GM18861 (cell line): ENCODE measurements at regions not wholly inside any gene's neighbourhood (a gene's known extent, or its start where the extent isn't known, plus 50 kb on each side); places are given as distances from the start of the nearest gene placed in this dataset.

Experiments
- ATAC-seq: cut with Tn5 transposase; IDR thresholded peaks from one replicate; pipeline ENCODE4 v1.9.1; 2021; ENCODE audit not compliant: unreplicated experiment

DNA sequence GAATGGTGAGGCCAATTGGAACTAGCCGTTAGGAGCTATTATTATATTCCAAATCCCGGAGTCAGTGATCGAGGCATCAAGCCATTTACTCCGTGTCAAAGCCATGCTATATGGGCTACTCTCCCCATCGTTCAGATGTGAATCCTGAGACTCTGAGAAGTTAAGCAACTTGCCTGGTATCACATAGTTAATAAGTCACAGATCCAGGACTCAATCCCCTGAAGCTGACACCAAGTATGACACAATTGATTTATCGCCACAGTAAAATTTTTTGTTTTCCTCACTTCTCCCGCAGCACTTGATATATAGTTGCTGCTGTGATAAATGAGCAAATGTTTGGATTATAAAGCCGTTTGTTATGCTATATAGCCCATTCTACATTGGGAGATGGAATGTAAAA, 50.8 kb upstream of the TSHZ2 start:
- ATAC-seq, result no peak

DNA sequence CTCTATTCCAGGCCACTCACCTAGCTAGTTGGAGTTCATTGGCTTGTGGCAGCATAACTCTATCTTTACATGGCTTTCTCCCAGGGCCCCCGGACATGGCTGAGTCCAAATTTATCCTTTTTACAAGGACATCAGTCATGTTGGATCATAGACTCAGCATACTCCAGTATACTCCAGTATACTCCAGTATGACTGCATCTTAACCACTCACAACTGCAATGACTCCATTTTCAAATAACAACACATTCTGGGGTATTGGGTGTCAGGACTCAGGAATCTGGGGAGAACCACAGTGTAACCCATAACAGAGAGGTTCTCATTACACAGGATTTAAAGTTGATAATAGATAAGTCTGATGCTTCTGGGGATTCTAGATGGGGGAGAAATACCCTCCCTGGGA, 53.8 kb upstream of the TSHZ2 start:
- no peak for ATAC-seq

DNA sequence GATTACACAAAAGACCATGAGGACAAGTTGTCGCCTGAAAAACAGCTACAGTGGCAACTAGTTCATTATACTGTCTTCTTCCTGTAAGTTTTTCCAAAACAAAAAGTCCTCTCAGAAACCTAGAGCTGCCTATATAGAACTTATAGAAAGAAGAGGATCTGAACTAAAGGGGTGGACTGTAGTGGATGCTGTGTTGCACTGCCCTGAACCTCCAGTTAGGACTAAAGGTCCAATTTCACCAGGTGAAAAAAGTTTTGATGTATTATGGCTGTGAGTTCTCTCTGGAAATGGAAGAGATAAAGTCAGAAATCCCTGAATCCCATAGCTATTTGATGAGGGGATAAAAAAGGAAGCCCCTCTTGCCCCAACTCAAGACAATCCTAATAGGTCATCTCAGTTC, 56.6 kb upstream of the TSHZ2 start:
- no peak for ATAC-seq

DNA sequence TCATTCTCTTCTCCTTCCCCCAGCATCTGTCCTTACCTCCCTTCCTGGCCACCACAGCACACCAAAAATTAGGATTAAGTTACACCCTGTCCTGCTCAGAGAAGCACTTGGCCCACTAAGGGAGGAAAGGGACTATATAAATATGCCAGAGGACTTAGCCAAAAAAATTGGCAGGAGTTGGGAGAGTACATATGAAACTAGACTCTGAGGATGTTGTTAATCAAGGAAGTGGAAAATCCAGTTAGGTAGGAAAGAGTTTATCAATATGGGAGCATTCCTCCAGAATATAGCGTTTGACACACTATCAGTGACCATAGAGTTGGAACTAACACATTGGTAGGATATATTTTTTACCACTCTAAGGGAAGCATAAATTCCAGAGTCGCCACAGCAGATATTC, 57.3 kb upstream of the TSHZ2 start:
- ATAC-seq, result no peak

DNA sequence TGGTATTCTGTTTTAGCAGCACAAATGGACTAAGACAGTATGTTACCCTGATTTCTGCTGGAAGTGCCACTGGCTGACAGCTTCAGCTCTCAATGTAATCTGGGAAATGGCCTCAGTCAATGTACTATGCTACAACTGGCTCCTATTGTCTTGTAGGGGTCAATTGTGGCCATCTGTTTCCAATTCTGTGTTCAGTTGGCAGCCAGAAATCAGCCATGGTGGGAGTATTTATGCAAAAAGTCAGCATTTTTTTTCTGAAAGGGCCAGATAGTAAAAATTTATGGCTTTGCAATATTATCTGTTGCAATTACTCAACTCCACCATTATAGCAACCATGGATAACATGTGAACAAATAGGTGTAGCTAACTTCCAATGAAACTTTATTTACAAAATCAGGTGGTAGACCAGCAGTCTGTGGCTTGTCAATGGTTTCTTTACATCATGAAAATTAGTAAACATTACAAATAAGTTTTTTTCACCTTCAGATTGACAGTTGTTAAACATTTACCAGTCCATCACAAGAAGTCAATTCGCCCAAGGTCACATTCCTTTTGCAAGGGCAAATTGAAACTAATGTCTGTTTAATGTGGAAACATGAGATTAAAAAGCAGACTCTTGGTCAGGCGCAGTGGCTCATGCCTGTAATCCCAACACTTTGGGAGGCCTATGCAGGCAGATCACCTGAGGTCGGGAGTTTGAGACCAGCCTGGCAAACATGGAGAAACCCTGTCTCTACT, 58.3 kb upstream of the TSHZ2 start:
- no peak for ATAC-seq

DNA sequence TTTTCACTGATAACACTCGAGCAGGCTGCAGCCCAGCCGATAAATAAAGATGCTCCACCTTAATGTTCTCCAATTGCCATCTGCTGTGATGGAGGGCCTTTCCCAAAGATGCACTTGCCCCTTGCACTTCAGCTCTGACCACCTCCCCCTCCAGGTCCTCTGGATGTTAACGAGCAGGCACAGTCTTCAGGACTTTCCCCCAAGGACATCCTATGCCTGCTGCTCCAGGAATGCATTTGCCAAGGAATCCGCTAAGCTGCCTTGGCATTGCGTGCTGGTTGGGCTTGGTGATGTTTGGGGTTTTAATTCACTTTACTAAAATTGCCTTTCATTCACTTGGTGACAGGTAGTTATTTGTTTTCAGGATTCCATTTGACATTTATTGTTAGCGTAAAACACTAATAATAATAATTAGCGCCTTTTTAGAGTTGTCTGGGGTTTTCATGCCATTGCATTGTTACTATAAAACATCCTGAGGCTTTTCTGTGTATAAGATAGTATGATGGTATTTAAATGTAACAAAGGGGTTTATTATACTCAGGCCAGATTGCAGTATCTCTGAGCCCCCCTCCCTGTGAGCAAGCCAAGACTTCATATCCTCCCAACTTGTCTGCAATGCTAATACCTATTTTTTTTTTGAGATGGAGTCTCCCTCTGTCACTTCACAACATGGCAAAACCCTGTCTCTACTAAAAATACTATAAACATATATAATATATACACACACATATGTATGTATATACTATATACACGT, 66.7 kb upstream of the TSHZ2 start:
- no peak for ATAC-seq

DNA sequence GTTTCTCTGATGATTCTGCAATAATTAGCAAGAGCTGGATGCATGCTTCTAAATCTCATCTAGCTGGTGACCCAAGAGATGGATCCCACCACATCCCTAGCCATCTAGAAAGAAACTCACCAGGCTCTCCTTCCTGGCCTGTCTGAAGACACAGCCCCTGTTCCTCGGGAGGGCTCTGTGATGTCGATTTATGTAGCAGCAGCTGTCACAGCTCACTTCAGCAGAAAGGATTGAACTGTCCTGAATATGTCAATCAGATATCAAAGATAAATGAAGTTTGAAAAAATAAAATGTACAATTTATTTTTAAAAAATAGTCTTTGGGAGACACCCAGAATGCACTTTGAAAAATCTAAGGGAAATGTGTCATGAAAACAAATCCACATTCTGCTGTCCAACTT, 67.3 kb upstream of the TSHZ2 start:
- ATAC-seq, result no peak

DNA sequence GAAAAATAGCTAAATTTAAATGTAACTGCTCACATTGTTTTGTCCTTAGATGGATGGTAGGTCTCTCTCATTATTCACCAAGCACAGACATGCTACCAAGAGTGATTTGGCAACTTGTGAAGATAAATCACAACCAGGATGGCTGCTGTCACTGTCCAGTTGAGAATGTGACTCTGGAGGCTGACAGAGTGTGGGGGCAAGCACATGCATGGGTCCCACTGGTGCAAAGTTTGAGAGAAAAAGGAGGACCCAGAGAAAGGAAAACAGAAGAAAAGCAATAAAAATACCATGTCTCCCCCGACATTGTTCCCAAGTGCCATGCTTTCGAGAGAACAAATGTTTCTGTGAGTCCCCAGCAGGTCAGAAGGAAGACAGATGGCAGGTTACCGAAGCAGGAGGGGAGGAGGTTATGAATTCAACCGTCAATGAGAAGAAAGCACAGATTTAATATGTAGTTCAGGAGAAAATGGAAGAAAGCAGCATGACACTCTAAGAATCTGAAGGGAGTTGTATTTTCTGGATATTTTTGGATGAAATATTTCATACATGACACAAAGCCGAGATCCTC, 73.0 kb upstream of the TSHZ2 start:
- no peak for ATAC-seq

DNA sequence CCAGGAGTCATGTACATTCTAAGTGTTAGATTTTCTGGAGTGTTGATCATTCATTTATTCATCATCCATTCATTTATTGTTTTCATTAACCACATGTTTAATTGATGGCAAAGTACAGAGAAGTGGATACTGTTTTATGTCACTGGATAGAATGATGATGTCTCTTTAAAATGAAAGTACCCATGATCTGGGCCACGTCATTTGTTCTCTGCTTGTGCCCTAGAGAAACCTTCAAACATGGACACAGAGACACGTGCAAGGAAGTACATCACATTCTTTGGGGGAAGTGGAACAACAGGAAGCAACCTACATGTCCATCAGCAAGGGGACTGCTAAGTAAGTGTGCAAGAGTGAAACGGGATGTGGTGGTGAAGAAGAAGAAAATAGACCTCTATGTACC, 75.8 kb upstream of the TSHZ2 start:
- no peak for ATAC-seq

DNA sequence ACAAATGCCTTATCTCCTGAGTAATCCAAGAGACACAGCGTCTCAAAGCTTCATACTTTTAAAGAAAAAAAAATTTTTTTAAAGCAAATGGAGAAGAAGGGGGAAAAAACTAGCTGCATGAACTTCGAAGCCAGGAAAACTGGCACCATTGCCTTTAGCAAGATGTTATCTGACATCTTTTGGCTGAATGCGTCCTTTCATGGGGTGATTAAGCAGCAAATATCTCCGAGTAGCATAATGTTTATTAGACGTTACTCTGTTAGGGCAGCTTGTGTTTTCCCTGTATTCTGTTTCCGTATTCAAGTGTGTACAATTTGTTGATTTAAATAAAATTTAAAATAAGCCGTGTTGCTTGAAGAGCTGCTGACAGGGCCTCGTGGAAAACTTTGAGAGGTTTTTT, 76.5 kb upstream of the TSHZ2 start:
- no peak for ATAC-seq

DNA sequence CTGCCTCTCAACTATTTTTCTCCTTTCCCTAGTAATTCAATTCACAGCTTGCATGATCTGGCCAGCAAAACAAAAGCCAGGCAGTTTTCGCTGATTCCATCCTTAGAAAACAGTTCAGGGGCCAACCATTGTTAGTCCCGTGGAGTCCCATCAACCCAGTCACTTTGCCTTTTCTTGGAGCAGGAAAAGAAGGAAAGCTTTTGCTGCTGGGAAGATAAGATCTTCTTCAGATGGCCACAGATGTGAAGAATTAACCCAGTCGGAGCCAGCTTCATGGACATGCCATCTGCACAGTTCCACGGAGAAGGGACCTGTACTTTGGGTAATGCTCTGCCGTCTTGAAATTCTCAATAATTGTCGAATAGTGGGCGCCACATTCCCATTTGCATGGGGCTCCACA, 76.9 kb upstream of the TSHZ2 start:
- no peak for ATAC-seq

DNA sequence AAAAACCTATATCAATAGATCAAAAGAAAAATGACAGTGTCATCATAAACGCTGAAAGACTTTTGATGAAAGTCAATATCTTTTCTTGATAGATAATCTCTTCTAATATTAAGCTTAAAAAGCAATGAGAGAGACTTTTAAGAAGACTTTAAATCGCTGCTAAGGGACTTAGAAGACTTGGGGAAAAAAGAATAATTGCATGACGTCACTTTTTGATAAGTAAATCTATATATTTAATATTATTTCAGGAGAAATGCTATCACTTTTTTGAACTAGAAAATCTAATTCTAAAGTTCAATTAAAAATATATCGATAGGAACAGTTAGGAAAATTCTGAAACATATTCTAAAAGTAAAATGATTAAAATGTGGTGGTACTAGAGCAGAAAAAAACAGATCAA, 78.7 kb upstream of the TSHZ2 start:
- ATAC-seq, result no peak

DNA sequence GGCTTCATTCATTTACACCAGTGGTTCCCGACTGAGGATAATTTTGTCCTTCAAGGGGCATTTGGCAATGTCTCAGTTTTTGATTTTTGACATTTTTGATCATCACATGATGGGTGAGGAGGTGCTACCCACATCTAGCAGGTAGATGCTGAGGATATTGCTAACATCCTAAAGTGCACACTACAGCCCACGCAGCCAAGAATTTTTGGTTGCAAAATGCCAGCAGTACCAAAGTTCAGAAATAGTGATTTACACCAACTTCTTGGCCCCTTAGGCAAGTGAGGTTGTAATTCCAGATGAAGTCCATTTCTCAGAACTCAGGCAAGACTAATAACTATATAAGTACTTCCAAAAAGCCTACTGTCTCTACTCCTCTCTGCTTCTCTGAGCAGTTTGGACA, 80.1 kb upstream of the TSHZ2 start:
- ATAC-seq, result no peak

DNA sequence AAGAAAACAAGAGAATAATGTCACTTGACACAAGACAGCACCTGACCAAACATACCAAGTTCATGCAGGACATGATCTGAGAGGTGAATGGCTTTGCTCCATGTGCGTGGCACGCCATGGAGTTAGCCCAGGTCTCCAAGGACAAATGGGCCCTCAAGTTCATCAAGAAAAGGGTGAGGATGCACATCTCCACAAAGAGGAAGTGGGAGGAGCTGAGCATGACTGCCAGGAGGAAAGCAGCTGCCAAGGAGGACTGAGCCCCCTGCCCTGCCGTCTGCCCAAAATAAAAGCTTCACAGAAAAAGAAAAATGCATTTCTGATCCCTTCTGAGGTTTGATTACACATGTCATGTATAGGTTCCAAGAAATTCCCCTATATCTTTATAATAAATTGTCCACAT, 82.0 kb upstream of the TSHZ2 start:
- ATAC-seq, result no peak

DNA sequence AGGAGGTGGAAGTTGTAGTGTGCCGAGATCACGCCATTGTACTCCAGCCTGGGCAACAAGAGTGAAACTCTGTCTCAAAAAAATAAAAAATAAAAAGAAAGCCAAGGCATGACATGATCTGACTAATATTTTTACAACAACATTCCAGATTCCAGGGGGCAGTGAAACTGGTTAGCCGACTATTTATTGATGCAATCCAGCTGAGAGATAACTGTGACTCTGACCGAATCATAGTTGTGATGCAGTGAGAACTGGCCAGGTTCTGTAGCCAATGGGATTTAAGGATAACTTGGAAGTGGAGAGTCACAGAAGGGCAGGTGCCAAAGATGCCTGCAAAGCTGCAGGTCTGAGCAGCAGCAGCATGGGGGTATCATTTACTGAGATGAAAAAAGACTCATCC, 82.9 kb upstream of the TSHZ2 start:
- ATAC-seq, result no peak

DNA sequence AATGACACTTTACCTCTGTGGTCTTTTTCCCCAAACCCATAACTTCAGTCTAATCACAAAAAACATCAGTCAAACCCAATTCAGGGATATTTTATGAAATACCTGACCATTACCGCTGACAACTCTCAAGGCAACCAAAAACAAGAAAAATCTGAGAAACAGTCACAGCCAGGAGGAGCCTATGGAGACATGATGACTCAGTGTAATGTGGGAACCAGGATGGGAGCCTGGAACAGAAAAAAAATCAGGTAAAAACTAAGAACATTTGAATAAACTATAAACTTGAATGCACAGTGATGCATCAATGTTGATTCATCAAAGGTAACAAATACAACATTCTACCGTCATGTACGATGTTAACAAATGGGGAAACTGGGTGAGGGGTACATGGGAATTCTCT, 84.1 kb upstream of the TSHZ2 start:
- no peak for ATAC-seq

DNA sequence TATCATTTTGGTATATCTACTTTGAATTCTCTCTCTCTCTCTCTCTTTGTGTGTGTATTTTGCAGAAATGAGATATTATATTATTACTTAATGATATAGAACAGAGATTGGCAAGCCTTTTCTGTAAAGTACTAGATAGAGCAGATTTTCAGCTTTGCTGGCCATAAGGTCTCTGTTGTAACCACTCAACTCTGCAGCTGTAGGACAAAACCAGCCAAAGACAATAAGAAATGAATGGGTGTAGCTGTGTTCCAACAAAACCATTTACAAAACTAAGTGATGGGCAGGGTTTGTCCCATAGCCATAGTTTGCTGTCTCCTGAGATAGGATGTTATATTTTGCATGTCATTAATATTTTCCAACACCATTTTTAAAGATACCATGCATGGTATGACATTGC, 91.2 kb upstream of the TSHZ2 start:
- no peak for ATAC-seq

DNA sequence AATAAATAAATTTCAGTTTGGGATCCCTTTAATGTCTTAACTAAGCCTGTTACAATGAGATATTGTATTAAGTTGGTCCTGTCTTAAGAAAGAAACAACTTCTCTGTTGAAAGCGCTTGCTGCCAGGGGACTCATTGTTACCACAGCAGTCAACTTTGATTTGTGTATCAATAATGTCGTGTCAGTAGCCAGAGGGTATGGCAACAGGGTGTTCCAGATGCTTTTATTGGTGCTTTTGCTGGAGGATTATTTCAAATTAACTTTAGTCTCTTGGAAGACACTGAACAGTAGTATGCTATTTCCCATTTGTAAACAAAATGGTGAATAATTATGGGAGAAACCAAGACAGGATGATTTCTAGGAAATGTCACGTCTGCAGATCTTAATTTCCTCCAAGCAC, 91.9 kb upstream of the TSHZ2 start:
- ATAC-seq, result no peak

DNA sequence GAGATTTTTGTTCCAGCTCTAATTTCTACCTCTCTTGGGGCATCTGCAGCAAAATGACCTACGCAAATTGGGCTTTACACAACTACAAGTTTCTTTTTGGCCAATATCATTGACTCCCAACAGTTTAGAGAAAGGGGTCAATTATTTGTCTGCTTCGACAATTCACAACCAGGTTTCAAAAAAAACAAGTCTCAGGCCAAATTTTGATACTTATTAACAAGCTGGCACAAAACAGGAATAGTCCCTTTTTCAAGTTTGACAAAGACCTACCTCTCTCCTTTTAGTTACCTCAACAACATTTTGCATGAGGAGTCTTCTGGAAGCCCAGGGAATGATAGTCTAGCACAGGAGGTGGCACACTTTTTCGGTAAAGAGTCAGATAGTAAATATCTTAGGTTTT, 97.9 kb upstream of the TSHZ2 start:
- ATAC-seq, result no peak

DNA sequence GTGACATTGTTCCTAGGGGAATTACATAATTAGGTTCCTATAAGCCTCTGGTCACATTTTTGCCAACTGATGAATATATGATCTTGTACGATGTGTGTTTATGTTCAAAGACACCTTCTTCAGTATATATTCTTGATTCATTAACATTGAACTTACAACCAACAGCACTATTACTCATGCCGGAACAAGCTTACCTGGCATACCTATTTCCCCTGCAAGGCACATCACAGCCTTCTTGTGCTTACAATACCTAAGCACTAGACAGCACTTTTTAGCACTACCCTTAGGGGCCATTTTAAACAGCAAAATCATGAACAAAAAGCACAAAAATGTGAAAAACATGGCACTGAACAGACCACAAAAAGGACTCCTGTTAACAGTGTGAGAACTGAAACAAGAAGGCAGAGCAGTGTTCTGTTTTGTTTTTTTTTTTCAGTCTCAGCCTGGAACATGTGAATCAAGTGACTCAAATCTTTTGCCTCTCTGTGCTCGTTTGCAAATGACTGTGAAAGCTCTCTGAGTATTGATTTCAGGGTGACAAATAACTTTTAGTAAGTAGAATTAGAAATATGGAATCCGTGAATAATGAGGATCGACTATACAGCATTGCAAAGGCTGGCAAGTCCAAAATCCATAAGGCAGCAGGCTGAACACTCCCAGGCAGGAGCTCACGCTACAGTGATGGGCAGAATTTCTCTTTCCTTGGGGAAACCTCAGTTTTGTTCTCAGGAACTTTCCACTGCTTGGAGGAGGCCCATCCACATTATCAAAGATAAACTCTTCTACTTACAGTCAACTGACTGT, 102.3 kb upstream of the TSHZ2 start:
- no peak for ATAC-seq

DNA sequence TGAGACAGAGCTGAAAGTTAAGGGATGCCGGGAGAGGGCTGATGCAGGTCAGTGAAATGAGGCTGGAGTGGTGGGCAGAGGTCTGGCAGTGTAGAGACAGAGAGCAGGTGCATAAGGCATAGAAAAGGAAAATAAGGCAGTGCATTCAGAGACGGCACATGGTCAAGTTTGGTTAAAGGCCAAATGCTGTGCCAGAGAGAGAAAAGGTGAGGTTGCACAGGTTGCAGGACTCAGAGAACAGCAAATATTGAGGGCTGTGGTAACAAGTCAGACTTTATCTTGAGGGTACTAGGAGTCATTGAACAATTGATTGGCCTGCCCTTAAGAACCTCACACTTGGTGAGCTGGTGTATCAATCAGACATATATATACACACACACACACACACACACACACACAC, 102.9 kb upstream of the TSHZ2 start:
- ATAC-seq, result no peak

DNA sequence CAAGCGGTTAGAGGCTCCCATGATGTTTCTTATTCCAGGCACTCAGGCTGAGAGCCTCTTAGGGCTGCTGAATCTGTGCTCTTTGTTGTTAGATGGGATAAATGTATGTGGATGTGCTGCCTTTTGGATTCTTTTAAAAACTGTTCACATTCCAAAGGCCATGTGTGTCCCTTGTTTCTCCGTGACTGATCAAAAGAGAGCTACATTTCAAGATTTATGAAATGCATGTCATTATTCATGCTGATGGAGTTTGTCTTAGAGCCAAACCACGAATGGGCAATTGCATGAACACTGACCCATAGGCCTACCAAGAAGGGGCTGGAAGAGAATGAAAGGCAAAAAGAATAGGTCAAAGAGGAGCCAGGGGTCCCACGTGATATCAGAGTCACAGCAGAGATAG, 104.9 kb upstream of the TSHZ2 start:
- ATAC-seq, result no peak
